Esophagus muscularis mucosa (tissue), 4 donors: ENCODE measurements at regions not wholly inside any gene's neighbourhood (a gene's known extent, or its start where the extent isn't known, plus 50 kb on each side); places are given as distances from the start of the nearest gene placed in this dataset.

ENCODE experiments used
- DNase-seq: peaks from one replicate; pipeline ENCODE4 v3.0.0-alpha.2; 2017; ENCODE audit errors: extremely low spot score
- H3K27ac ChIP-seq, 4 donors: fragments of 200-600 bp; sonication (generic); replicated peaks in 1 of 4; 1 replicate in 3 of 4; 2 replicates in 1 of 4; pipeline ENCODE4 v1.5.1; 2016 to 2019; ENCODE audit warnings: mild to moderate bottlenecking in 1 of 4
- H3K27me3 ChIP-seq, 4 donors: fragments of 200-600 bp; sonication (generic); one replicate each; pipeline versions ENCODE4 v1.5.1 to v1.6.0; 2016 to 2019
- H3K36me3 ChIP-seq, 4 donors: fragments of 200-600 bp; sonication (generic); one replicate each; pipeline ENCODE4 v1.5.1; 2016 to 2019
- H3K4me1 ChIP-seq, 4 donors: fragments of 200-600 bp; sonication (generic); one replicate each; pipeline ENCODE4 v1.5.1; 2016 to 2019
- H3K4me3 ChIP-seq, 4 donors: fragments of 200-600 bp; sonication (generic); 1 replicate in 2 of 4; 2 replicates in 2 of 4; pipeline ENCODE4 v1.5.1; 2016 to 2019; ENCODE audit warnings: mild to moderate bottlenecking in 4 of 4, moderate library complexity in 1 of 4
- H3K9me3 ChIP-seq, 4 donors: fragments of 200-600 bp; sonication (generic); 1 replicate in 3 of 4; 2 replicates in 1 of 4; pipeline ENCODE4 v1.5.1; 2016 to 2019
- EP300 ChIP-seq: sonication (generic); formaldehyde crosslinking; IDR thresholded peaks from one replicate; pipeline ENCODE4 v1.6.1; 2017; ENCODE audit warnings: antibody characterized with exemption
- POLR2A ChIP-seq: fragments of 450-650 bp; IDR thresholded peaks from one replicate; pipeline ENCODE4 v1.6.1; 2017; ENCODE audit warnings: antibody characterized with exemption, moderate library complexity, mild to moderate bottlenecking, low read depth
- POLR2AphosphoS5 ChIP-seq, 2 donors: sonication (generic); formaldehyde crosslinking; IDR thresholded peaks; one replicate each; pipeline ENCODE4 v1.6.1; 2017; ENCODE audit warnings: antibody characterized with exemption in 2 of 2
- WGBS: methylation state at CpG from one replicate; pipeline ENCODE4 v1.1.5; 2018; 5-methylcytosine and 5-hydroxymethylcytosine counted together
- intact Hi-C: fragments of 100-400 bp; cut with DNase I; formaldehyde crosslinking; loops from one replicate; pipeline ENCODE4 v1.15.1; 2023
- TF ChIP-seq, protein P1 (sequence below), 3 experiments: fragments of 200-600 bp in 2 of 3; fragments of 450-650 bp in 1 of 3; sonication (generic) in 2 of 3; IDR thresholded peaks; one replicate each; pipeline ENCODE4 v1.5.1; 2017 to 2019; ENCODE audit warnings: antibody characterized with exemption in 3 of 3, mild to moderate bottlenecking in 2 of 3, moderate library complexity in 1 of 3

GRCh38 chr3:66638717-66639116 lies 137.9 kb upstream of the LRIG1 start:
- H3K27me3 ChIP-seq, result no peaks in the 10 kb centered on the region
- no peak for DNase-seq
- H3K36me3 ChIP-seq, result no peaks in the 10 kb centered on the region
- H3K4me3 ChIP-seq, result no peak overlapping the region
- H3K27ac ChIP-seq, result no peak overlapping the region
- TF ChIP-seq, protein P1, sequence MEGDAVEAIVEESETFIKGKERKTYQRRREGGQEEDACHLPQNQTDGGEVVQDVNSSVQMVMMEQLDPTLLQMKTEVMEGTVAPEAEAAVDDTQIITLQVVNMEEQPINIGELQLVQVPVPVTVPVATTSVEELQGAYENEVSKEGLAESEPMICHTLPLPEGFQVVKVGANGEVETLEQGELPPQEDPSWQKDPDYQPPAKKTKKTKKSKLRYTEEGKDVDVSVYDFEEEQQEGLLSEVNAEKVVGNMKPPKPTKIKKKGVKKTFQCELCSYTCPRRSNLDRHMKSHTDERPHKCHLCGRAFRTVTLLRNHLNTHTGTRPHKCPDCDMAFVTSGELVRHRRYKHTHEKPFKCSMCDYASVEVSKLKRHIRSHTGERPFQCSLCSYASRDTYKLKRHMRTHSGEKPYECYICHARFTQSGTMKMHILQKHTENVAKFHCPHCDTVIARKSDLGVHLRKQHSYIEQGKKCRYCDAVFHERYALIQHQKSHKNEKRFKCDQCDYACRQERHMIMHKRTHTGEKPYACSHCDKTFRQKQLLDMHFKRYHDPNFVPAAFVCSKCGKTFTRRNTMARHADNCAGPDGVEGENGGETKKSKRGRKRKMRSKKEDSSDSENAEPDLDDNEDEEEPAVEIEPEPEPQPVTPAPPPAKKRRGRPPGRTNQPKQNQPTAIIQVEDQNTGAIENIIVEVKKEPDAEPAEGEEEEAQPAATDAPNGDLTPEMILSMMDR (IDR thresholded peaks at IDR 0.05), result no peak
- TF ChIP-seq EP300 (no peak), POLR2AphosphoS5 (IDR thresholded peaks at IDR 0.05) (no peak), POLR2A (no peak)
- H3K4me1 ChIP-seq, result no peaks in the 10 kb centered on the region
- no peaks in the 10 kb centered on the region for H3K9me3 ChIP-seq
- 65% methylated on average over 6 of the region's 6 CpGs for WGBS
- intact Hi-C loops, result no loop called here

- no peak overlapping the region for H3K4me3 ChIP-seq
- H3K9me3 ChIP-seq, result no peaks in the 10 kb centered on the region
- no peaks in the 10 kb centered on the region for H3K4me1 ChIP-seq
- no peak overlapping the region for H3K27ac ChIP-seq
- no peak for DNase-seq
- H3K27me3 ChIP-seq, result no peaks in the 10 kb centered on the region
- H3K36me3 ChIP-seq, result no peaks in the 10 kb centered on the region
- WGBS, result 93% methylated on average over 3 of the region's 3 CpGs
- no peak for TF ChIP-seq EP300
- TF ChIP-seq, protein P1 (IDR thresholded peaks at IDR 0.05), result no peak
- TF ChIP-seq POLR2AphosphoS5 (IDR thresholded peaks at IDR 0.05), result no peak
- no peak for TF ChIP-seq POLR2A
- intact Hi-C loops, result no loop called here
Measured at GRCh38 chr3:66639809-66640356, 139.1 kb upstream of the LRIG1 start.

- intact Hi-C loops, result no loop called here
- 89% methylated on average over 4 of the region's 4 CpGs for WGBS
- H3K4me1 ChIP-seq, result no peaks in the 10 kb centered on the region
Measured at GRCh38 chr3:66642019-66642418, 141.2 kb upstream of the LRIG1 start.

DNA sequence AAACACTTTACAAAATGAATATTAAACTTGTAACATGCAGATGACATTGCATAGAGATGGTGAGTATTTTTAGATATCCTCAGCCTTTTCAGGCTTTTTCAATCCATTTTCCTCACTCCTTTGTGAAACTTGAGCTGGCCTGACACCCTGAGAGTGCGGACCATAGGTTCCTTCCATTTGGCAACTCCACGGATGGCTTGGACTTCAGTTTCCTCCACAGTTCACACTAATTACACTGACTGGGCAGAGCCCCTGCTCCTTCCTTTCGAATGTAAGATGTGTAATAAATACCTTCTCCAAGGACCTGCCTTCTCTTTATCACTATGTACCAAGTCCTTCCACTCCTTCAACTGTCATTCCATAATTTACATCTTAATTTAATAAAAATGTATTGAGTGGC lies 141.7 kb upstream of the LRIG1 start:
- 65% methylated on average over 3 of the region's 3 CpGs for WGBS
- no peak for DNase-seq
- H3K36me3 ChIP-seq, result no peaks in the 10 kb centered on the region

More at GRCh38 chr3:66642019-66642418, 141.2 kb upstream of the LRIG1 start:
- TF ChIP-seq POLR2A (no peak), POLR2AphosphoS5 (IDR thresholded peaks at IDR 0.05) (no peak), EP300 (no peak)
- TF ChIP-seq, protein P1 (IDR thresholded peaks at IDR 0.05), result no peak
- H3K4me3 ChIP-seq, result no peak overlapping the region
- H3K27ac ChIP-seq, result no peak overlapping the region
- no peaks in the 10 kb centered on the region for H3K36me3 ChIP-seq
- H3K9me3 ChIP-seq, result no peaks in the 10 kb centered on the region
- no peaks in the 10 kb centered on the region for H3K27me3 ChIP-seq
- DNase-seq, result no peak

GRCh38 chr3:66644549-66644948 lies 143.7 kb upstream of the LRIG1 start:
- intact Hi-C loops, result no loop called here
- no peaks in the 10 kb centered on the region for H3K27me3 ChIP-seq
- DNase-seq, result no peak
- TF ChIP-seq POLR2AphosphoS5 (IDR thresholded peaks at IDR 0.05) (no peak), EP300 (no peak), POLR2A (no peak)
- TF ChIP-seq, protein P1 (IDR thresholded peaks at IDR 0.05), result no peak
- no peaks in the 10 kb centered on the region for H3K9me3 ChIP-seq
- H3K27ac ChIP-seq, result no peak overlapping the region
- H3K4me1 ChIP-seq, result no peaks in the 10 kb centered on the region
- no peak overlapping the region for H3K4me3 ChIP-seq
- H3K36me3 ChIP-seq, result no peaks in the 10 kb centered on the region

More for the DNA sequence above, 141.7 kb upstream of the LRIG1 start:
- TF ChIP-seq, protein P1 (IDR thresholded peaks at IDR 0.05), result no peak
- Histone ChIP-seq H3K27ac (no peak overlapping the region), H3K4me3 (no peak overlapping the region), H3K4me1 (no peaks in the 10 kb centered on the region), H3K9me3 (no peaks in the 10 kb centered on the region), H3K27me3 (no peaks in the 10 kb centered on the region)
- intact Hi-C loops, result no loop called here
